ENCODE measurements at regions not wholly inside any gene's neighbourhood (a gene's known extent, or its start where the extent isn't known, plus 50 kb on each side); places are given as distances from the start of the nearest gene placed in this dataset.

DNA sequence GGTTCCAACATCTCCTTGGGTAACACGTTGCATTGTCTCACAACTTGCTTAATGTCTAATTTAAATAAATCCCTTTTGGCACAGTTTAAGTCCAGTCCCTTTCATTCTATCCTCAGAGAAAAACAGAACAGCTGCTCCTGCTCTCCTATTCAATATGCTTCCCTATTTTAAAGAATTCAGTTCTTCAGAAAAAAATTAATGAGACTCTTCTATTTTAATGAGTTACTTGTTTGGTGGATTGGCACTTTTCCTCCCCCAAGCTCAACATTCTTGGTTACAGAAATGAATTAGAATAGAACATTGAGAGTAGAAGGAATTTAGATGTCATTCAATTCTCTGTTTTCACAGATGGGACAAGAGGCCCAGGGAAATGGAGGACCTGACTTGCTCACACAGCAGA, 116.9 kb upstream of the ATP8B1 start:
- H3K4me1 Mint-ChIP-seq (ENCODE audit: low read depth, unreplicated experiment), result no peaks in the 10 kb centered on the region
- Histone ChIP-seq H3K4me3 (ENCODE audit: low read depth, low read length) (no peak overlapping the region), H3K36me3 (ENCODE audit: control insufficient read depth, insufficient read depth, low read length) (no peaks in the 10 kb centered on the region), H3K27me3 (replicated peaks; ENCODE audit: control insufficient read depth, insufficient read depth, low read length) (no peaks in the 10 kb centered on the region), H3K4me1 (no peaks in the 10 kb centered on the region), H3K9me3 (no peaks in the 10 kb centered on the region)
- no peaks in the 10 kb centered on the region for H3K9me3 Mint-ChIP-seq (ENCODE audit: unreplicated experiment)
- H3K27me3 Mint-ChIP-seq (ENCODE audit: insufficient read depth, unreplicated experiment), result no peaks in the 10 kb centered on the region
- POLR2A ChIA-PET, result no interaction called here
- DNase-seq, result no peak
- H3K36me3 Mint-ChIP-seq (ENCODE audit: insufficient read depth, unreplicated experiment), result no peaks in the 10 kb centered on the region
- intact Hi-C loops (cut with micrococcal nuclease; ENCODE audit: unreplicated experiment), result no loop called here
- no TSS peak for BruUV-seq (replicated peaks)
- TF ChIP-seq CTCF (IDR thresholded peaks at IDR 0.05; ENCODE audit: insufficient read depth in 1 of 2, low read depth in 1 of 2, low read length in 1 of 2, severe bottlenecking in 1 of 2, unreplicated experiment in 1 of 2), result no peak
- H3K4me3 Mint-ChIP-seq (ENCODE audit: unreplicated experiment), result no peak overlapping the region
- CTCF ChIA-PET, result no interaction called here
- no peak overlapping the region for H3K27ac Mint-ChIP-seq (ENCODE audit: unreplicated experiment)

DNA sequence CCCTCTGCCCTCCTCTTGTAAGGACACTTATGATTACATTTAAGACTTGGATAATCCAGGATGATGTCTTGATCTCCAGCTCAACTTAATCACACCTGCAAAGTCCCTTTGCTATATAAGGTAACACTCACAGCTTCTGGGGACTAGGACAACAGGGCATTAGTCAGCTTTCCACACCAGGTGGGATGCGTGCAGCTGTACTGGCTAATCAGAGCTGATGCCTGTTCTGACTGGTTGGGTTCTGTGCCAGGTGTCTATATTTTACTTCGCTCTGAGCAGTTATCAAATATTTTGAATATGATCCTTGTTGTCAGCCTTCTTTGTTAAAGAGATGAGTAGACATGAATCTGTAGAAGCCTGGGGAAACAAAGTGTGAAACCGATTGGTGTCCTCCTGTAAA, 115.5 kb upstream of the ATP8B1 start:
- no peaks in the 10 kb centered on the region for H3K4me1 Mint-ChIP-seq (ENCODE audit: low read depth, unreplicated experiment)
- Histone ChIP-seq H3K27me3 (replicated peaks; ENCODE audit: control insufficient read depth, insufficient read depth, low read length) (no peaks in the 10 kb centered on the region), H3K36me3 (ENCODE audit: control insufficient read depth, insufficient read depth, low read length) (no peaks in the 10 kb centered on the region), H3K4me3 (ENCODE audit: low read depth, low read length) (no peak overlapping the region), H3K4me1 (no peaks in the 10 kb centered on the region), H3K9me3 (no peaks in the 10 kb centered on the region)
- TF ChIP-seq CTCF (IDR thresholded peaks at IDR 0.05; ENCODE audit: insufficient read depth in 1 of 2, low read depth in 1 of 2, low read length in 1 of 2, severe bottlenecking in 1 of 2, unreplicated experiment in 1 of 2), result no peak
- no peaks in the 10 kb centered on the region for H3K9me3 Mint-ChIP-seq (ENCODE audit: unreplicated experiment)
- CTCF ChIA-PET, result no interaction called here
- H3K4me3 Mint-ChIP-seq (ENCODE audit: unreplicated experiment), result no peak overlapping the region
- BruUV-seq (replicated peaks), result no TSS peak
- no peak overlapping the region for H3K27ac Mint-ChIP-seq (ENCODE audit: unreplicated experiment)
- DNase-seq, result no peak
- no peaks in the 10 kb centered on the region for H3K36me3 Mint-ChIP-seq (ENCODE audit: insufficient read depth, unreplicated experiment)
- intact Hi-C loops (cut with micrococcal nuclease; ENCODE audit: unreplicated experiment), result no loop called here
- no peaks in the 10 kb centered on the region for H3K27me3 Mint-ChIP-seq (ENCODE audit: insufficient read depth, unreplicated experiment)
- POLR2A ChIA-PET, result no interaction called here

GRCh38 chr18:57916684-57917083, 113.6 kb upstream of the ATP8B1 start:
- BruUV-seq (replicated peaks), result no TSS peak
- no peaks in the 10 kb centered on the region for H3K27me3 ChIP-seq (replicated peaks; ENCODE audit: control insufficient read depth, insufficient read depth, low read length)
- no peaks in the 10 kb centered on the region for H3K27me3 Mint-ChIP-seq (ENCODE audit: insufficient read depth, unreplicated experiment)
- H3K36me3 Mint-ChIP-seq (ENCODE audit: insufficient read depth, unreplicated experiment), result no peaks in the 10 kb centered on the region
- TF ChIP-seq CTCF (IDR thresholded peaks at IDR 0.05; ENCODE audit: insufficient read depth in 1 of 2, low read depth in 1 of 2, low read length in 1 of 2, severe bottlenecking in 1 of 2, unreplicated experiment in 1 of 2), result no peak
- H3K4me3 ChIP-seq (ENCODE audit: low read depth, low read length), result no peak overlapping the region
- ChIA-PET POLR2A (no interaction called here), CTCF (no interaction called here)
- H3K27ac Mint-ChIP-seq (ENCODE audit: unreplicated experiment), result no peak overlapping the region
- no peaks in the 10 kb centered on the region for H3K4me1 ChIP-seq
- no peaks in the 10 kb centered on the region for H3K36me3 ChIP-seq (ENCODE audit: control insufficient read depth, insufficient read depth, low read length)
- no peak overlapping the region for H3K4me3 Mint-ChIP-seq (ENCODE audit: unreplicated experiment)
- H3K9me3 ChIP-seq, result no peaks in the 10 kb centered on the region
- H3K9me3 Mint-ChIP-seq (ENCODE audit: unreplicated experiment), result no peaks in the 10 kb centered on the region
- intact Hi-C loops (cut with micrococcal nuclease; ENCODE audit: unreplicated experiment), result no loop called here
- DNase-seq, result no peak
- H3K4me1 Mint-ChIP-seq (ENCODE audit: low read depth, unreplicated experiment), result no peaks in the 10 kb centered on the region
